Esophagus muscularis mucosa (tissue), 4 donors: ENCODE measurements at regions not wholly inside any gene's neighbourhood (a gene's known extent, or its start where the extent isn't known, plus 50 kb on each side); places are given as distances from the start of the nearest gene placed in this dataset.

ENCODE experiments used
- DNase-seq: peaks from one replicate; pipeline ENCODE4 v3.0.0-alpha.2; 2017; ENCODE audit errors: extremely low spot score
- H3K27ac ChIP-seq, 4 donors: fragments of 200-600 bp; sonication (generic); replicated peaks in 1 of 4; 1 replicate in 3 of 4; 2 replicates in 1 of 4; pipeline ENCODE4 v1.5.1; 2016 to 2019; ENCODE audit warnings: mild to moderate bottlenecking in 1 of 4
- H3K27me3 ChIP-seq, 4 donors: fragments of 200-600 bp; sonication (generic); one replicate each; pipeline versions ENCODE4 v1.5.1 to v1.6.0; 2016 to 2019
- H3K36me3 ChIP-seq, 4 donors: fragments of 200-600 bp; sonication (generic); one replicate each; pipeline ENCODE4 v1.5.1; 2016 to 2019
- H3K4me1 ChIP-seq, 4 donors: fragments of 200-600 bp; sonication (generic); one replicate each; pipeline ENCODE4 v1.5.1; 2016 to 2019
- H3K4me3 ChIP-seq, 4 donors: fragments of 200-600 bp; sonication (generic); 1 replicate in 2 of 4; 2 replicates in 2 of 4; pipeline ENCODE4 v1.5.1; 2016 to 2019; ENCODE audit warnings: mild to moderate bottlenecking in 4 of 4, moderate library complexity in 1 of 4
- H3K9me3 ChIP-seq, 4 donors: fragments of 200-600 bp; sonication (generic); 1 replicate in 3 of 4; 2 replicates in 1 of 4; pipeline ENCODE4 v1.5.1; 2016 to 2019
- EP300 ChIP-seq: sonication (generic); formaldehyde crosslinking; IDR thresholded peaks from one replicate; pipeline ENCODE4 v1.6.1; 2017; ENCODE audit warnings: antibody characterized with exemption
- POLR2A ChIP-seq: fragments of 450-650 bp; IDR thresholded peaks from one replicate; pipeline ENCODE4 v1.6.1; 2017; ENCODE audit warnings: antibody characterized with exemption, moderate library complexity, mild to moderate bottlenecking, low read depth
- POLR2AphosphoS5 ChIP-seq, 2 donors: sonication (generic); formaldehyde crosslinking; IDR thresholded peaks; one replicate each; pipeline ENCODE4 v1.6.1; 2017; ENCODE audit warnings: antibody characterized with exemption in 2 of 2
- WGBS: methylation state at CpG from one replicate; pipeline ENCODE4 v1.1.5; 2018; 5-methylcytosine and 5-hydroxymethylcytosine counted together
- intact Hi-C: fragments of 100-400 bp; cut with DNase I; formaldehyde crosslinking; loops from one replicate; pipeline ENCODE4 v1.15.1; 2023
- TF ChIP-seq, protein P1 (sequence below), 3 experiments: fragments of 200-600 bp in 2 of 3; fragments of 450-650 bp in 1 of 3; sonication (generic) in 2 of 3; IDR thresholded peaks; one replicate each; pipeline ENCODE4 v1.5.1; 2017 to 2019; ENCODE audit warnings: antibody characterized with exemption in 3 of 3, mild to moderate bottlenecking in 2 of 3, moderate library complexity in 1 of 3

DNA sequence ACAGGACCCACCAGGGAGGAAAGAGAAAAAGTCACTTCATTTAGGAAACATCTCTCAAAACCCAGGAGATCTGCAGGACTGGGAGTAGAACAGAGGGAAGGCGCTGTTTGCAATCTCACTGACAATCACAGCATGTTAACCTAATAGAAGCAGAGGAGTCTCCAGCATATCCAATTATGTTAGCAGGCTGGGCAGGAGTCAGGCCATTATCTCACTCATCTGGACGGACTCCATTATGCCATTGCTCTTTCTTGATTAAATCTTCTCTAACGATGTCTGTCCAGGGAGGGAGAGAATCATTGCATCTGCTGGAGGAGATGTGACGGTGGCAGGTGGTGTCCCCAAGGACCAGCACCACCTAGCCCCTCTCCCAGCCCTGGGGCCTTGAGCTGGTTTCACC lies 203.8 kb upstream of the SFSWAP start:
- peaks cover 0 to 24% (median 0%) of the 10 kb centered on the region in 4 donors for H3K27me3 ChIP-seq
- DNase-seq = no peak
- TF ChIP-seq POLR2A (no peak), POLR2AphosphoS5 (IDR thresholded peaks at IDR 0.05) (no peak), EP300 (no peak)
- TF ChIP-seq, protein P1, sequence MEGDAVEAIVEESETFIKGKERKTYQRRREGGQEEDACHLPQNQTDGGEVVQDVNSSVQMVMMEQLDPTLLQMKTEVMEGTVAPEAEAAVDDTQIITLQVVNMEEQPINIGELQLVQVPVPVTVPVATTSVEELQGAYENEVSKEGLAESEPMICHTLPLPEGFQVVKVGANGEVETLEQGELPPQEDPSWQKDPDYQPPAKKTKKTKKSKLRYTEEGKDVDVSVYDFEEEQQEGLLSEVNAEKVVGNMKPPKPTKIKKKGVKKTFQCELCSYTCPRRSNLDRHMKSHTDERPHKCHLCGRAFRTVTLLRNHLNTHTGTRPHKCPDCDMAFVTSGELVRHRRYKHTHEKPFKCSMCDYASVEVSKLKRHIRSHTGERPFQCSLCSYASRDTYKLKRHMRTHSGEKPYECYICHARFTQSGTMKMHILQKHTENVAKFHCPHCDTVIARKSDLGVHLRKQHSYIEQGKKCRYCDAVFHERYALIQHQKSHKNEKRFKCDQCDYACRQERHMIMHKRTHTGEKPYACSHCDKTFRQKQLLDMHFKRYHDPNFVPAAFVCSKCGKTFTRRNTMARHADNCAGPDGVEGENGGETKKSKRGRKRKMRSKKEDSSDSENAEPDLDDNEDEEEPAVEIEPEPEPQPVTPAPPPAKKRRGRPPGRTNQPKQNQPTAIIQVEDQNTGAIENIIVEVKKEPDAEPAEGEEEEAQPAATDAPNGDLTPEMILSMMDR (IDR thresholded peaks at IDR 0.05) = no peak
- no peaks in the 10 kb centered on the region for H3K36me3 ChIP-seq
- 60% methylated on average over 4 of the region's 4 CpGs for WGBS
- no peaks in the 10 kb centered on the region for H3K9me3 ChIP-seq
- H3K27ac ChIP-seq = no peak overlapping the region
- H3K4me3 ChIP-seq = no peak overlapping the region
- intact Hi-C loops = no loop called here
- H3K4me1 ChIP-seq = no peaks in the 10 kb centered on the region

DNA sequence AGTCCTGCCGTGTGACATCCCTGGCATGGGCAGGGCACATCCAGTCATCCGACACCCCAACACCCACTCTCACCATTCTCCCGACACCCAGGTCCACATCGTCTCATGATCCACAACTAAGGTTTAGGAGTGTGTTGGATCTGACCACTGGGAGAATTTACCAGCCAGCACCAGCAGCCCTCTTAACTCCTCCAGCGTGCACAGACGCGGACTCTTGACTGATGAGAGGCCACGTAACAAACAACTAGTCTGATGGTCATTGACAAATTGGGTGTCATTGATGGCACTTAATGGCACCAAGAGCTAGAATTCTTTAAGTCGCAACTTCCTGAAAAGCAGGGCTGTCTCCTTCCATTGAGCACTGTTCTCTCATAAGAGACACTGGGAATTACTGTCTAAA lies 203.0 kb upstream of the SFSWAP start:
- no peaks in the 10 kb centered on the region for H3K9me3 ChIP-seq
- intact Hi-C loops = no loop called here
- no peak for TF ChIP-seq POLR2A
- no peak for TF ChIP-seq EP300
- TF ChIP-seq POLR2AphosphoS5 (IDR thresholded peaks at IDR 0.05) = no peak
- TF ChIP-seq, protein P1 (IDR thresholded peaks at IDR 0.05) = no peak
- H3K4me1 ChIP-seq = no peaks in the 10 kb centered on the region
- no peak overlapping the region for H3K4me3 ChIP-seq
- peaks cover 0 to 28% (median 0%) of the 10 kb centered on the region in 4 donors for H3K27me3 ChIP-seq
- no peak for DNase-seq
- no peak overlapping the region for H3K27ac ChIP-seq
- no peaks in the 10 kb centered on the region for H3K36me3 ChIP-seq
- 74% methylated on average over 9 of the region's 9 CpGs for WGBS

DNA sequence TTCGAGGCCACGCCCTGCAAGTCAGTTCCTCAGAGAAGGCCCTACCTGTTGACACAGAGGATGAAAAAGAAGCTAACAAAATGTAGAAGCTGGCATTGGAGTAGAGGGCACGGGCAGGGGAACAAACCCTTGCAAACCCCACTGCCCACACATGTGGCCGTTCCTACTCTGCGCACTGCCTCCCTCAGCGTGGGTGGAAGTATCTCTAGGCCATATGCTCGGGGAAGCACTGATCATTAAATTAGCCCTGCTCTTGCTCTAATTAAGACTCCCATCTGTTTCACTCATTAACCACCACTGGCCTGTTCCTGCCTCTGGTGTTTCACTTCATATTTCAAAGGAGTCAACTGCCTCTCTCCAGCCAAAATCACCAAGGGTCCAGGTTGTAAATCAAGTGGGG lies 201.2 kb upstream of the SFSWAP start:
- no peak overlapping the region for H3K27ac ChIP-seq
- intact Hi-C loops = no loop called here
- TF ChIP-seq POLR2A (no peak), EP300 (no peak), POLR2AphosphoS5 (IDR thresholded peaks at IDR 0.05) (no peak)
- TF ChIP-seq, protein P1 (IDR thresholded peaks at IDR 0.05) = no peak
- no peaks in the 10 kb centered on the region for H3K4me1 ChIP-seq
- no peaks in the 10 kb centered on the region for H3K36me3 ChIP-seq
- 86% methylated on average over 7 of the region's 7 CpGs for WGBS
- H3K4me3 ChIP-seq = no peak overlapping the region
- no peak for DNase-seq
- H3K27me3 ChIP-seq = peaks cover 0 to 28% (median 0%) of the 10 kb centered on the region in 4 donors
- H3K9me3 ChIP-seq = no peaks in the 10 kb centered on the region

DNA sequence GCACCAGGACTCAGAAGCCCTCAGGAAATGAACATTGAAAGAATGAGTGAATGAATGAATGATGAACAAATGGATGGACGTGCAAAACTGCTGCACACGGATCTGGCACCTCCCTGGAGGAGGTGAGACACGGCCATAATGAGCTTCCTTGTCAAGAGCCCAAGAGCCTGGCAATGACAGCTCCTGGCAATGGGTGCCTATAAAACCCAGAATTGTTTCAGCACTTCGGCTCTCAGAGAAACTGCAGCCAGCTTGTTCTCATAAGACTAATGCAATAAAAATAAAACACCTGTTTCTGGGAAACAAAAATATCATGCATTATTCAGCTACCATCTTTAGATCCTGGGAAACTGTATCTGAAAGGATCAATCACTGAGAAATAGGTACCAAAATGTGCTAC lies 200.5 kb upstream of the SFSWAP start:
- Histone ChIP-seq H3K27ac (no peak overlapping the region), H3K4me1 (no peaks in the 10 kb centered on the region), H3K36me3 (no peaks in the 10 kb centered on the region), H3K4me3 (no peak overlapping the region), H3K9me3 (no peaks in the 10 kb centered on the region), H3K27me3 (peaks cover 0 to 28% (median 0%) of the 10 kb centered on the region in 4 donors)
- TF ChIP-seq POLR2A (no peak), EP300 (no peak), POLR2AphosphoS5 (IDR thresholded peaks at IDR 0.05) (no peak)
- TF ChIP-seq, protein P1 (IDR thresholded peaks at IDR 0.05) = no peak
- intact Hi-C loops = no loop called here
- DNase-seq = no peak
- 48% methylated on average over 4 of the region's 4 CpGs for WGBS

DNA sequence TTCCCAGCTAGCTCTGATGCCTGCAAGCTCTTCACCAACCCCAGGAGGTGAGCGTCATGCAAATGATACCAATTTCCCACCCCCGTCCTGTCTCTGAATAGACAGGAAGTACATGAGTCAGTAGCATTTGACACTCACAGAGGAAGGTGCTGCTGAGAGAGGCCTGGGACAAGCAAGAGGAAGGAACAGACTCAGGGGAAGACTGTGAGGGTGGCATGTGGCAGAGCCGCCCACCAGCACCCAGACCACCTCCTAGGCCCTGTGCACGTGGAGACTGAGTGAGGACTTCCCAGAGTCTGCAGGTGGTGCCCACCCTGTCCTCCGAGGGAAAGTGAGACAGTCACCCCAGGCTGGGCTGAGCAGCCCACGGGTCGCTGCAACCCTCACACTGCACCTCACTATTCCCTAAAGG lies 199.5 kb upstream of the SFSWAP start:
- WGBS = 44% methylated on average over 7 of the region's 7 CpGs
- no peak for DNase-seq
- H3K27me3 ChIP-seq = peaks cover 0 to 19% (median 0%) of the 10 kb centered on the region in 4 donors
- H3K27ac ChIP-seq = no peak overlapping the region
- no peak overlapping the region for H3K4me3 ChIP-seq
- no peaks in the 10 kb centered on the region for H3K36me3 ChIP-seq
- no peak for TF ChIP-seq POLR2A
- TF ChIP-seq, protein P1 (IDR thresholded peaks at IDR 0.05) = no peak
- TF ChIP-seq POLR2AphosphoS5 (IDR thresholded peaks at IDR 0.05) = no peak
- TF ChIP-seq EP300 = no peak
- peaks cover 0 to 9% (median 4%) of the 10 kb centered on the region in 4 donors for H3K9me3 ChIP-seq
- intact Hi-C loops = no loop called here
- H3K4me1 ChIP-seq = no peaks in the 10 kb centered on the region
